Dendritic cell treated with granulocyte-macrophage colony-stimulating factor and Interleukin-4, amounts not matched to agents 40 ng/mL and 50 ng/mL, for 4 days (primary cell): ENCODE measurements at regions not wholly inside any gene's neighbourhood (a gene's known extent, or its start where the extent isn't known, plus 50 kb on each side); places are given as distances from the start of the nearest gene placed in this dataset.

ENCODE experiments used
- H3K27ac Mint-ChIP-seq: one replicate; pipeline ENCODE4 v1.8.0; 2022; ENCODE audit warnings: mild to moderate bottlenecking, mixed read lengths
- H3K27me3 Mint-ChIP-seq: one replicate; pipeline ENCODE4 v1.8.0; 2022; ENCODE audit warnings: mild to moderate bottlenecking, mixed read lengths
- H3K36me3 Mint-ChIP-seq: one replicate; pipeline ENCODE4 v1.8.0; 2022; ENCODE audit warnings: low read depth, mixed read lengths
- H3K4me1 Mint-ChIP-seq: one replicate; pipeline ENCODE4 v1.8.0; 2022; ENCODE audit warnings: low read depth, mixed read lengths
- H3K4me3 Mint-ChIP-seq: one replicate; pipeline ENCODE4 v1.8.0; 2022; ENCODE audit warnings: mild to moderate bottlenecking, moderate library complexity, mixed read lengths
- H3K9me3 Mint-ChIP-seq: one replicate; pipeline ENCODE4 v1.8.0; 2022; ENCODE audit warnings: mixed read lengths
- intact Hi-C: fragments of 100-400 bp; cut with micrococcal nuclease; formaldehyde crosslinking; loops from one replicate; pipeline ENCODE4 v1.15.0; 2022

- Mint-ChIP-seq H3K4me3 (no peak overlapping the region), H3K27ac (no peak overlapping the region), H3K27me3 (peaks cover 3% of the 10 kb centered on the region), H3K4me1 (peaks cover 47% of the 10 kb centered on the region), H3K36me3 (no peaks in the 10 kb centered on the region), H3K9me3 (no peaks in the 10 kb centered on the region)
- intact Hi-C loops = loop anchor here (5.0 to 10.0 kb wide), 3 partner anchors 64 to 292 kb away; no protein-coding TSS in a partner anchor
Measured at GRCh38 chr1:173408886-173409285, 68.2 kb upstream of the PRDX6 start.

- Mint-ChIP-seq H3K9me3 (no peaks in the 10 kb centered on the region), H3K27me3 (peaks cover 3% of the 10 kb centered on the region), H3K4me3 (no peak overlapping the region), H3K27ac (no peak overlapping the region), H3K36me3 (no peaks in the 10 kb centered on the region), H3K4me1 (peaks cover 54% of the 10 kb centered on the region)
- intact Hi-C loops = loop anchor here (5.0 to 10.0 kb wide), 3 partner anchors 65 to 292 kb away; no protein-coding TSS in a partner anchor
Measured at GRCh38 chr1:173409613-173410012, 67.5 kb upstream of the PRDX6 start.

- peaks cover 61% of the 10 kb centered on the region for H3K4me1 Mint-ChIP-seq
- no peak overlapping the region for H3K4me3 Mint-ChIP-seq
- H3K27me3 Mint-ChIP-seq = peaks cover 3% of the 10 kb centered on the region
- intact Hi-C loops = no loop called here
- no peaks in the 10 kb centered on the region for H3K36me3 Mint-ChIP-seq
- no peaks in the 10 kb centered on the region for H3K9me3 Mint-ChIP-seq
- no peak overlapping the region for H3K27ac Mint-ChIP-seq
Measured at GRCh38 chr1:173410133-173410793, 66.9 kb upstream of the PRDX6 start.

DNA sequence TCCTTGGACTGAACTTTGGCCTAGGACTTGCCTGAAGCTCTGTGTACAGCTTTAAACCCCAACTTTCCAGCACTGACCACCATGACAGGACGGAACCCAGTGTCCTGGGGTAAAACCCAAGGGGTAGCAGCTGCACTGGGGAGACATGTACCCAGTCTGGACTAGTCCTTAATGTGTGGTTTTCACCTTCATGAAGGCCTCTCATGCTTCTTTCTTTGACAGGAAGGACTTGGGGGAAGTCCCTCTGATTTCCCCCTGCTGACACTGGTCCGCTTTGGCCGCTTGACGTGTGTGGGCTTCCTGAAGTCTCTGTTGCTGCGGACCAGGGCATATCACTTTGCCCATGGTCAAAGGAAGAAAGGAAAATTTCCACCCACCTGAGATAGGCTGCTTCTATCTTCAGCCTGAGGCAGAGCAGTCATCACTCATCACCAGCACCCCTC, 66.3 kb upstream of the PRDX6 start:
- peak overlapping the region; percentile 57 for H3K27ac Mint-ChIP-seq
- H3K4me3 Mint-ChIP-seq = no peak overlapping the region
- peaks cover 3% of the 10 kb centered on the region for H3K27me3 Mint-ChIP-seq
- no peaks in the 10 kb centered on the region for H3K36me3 Mint-ChIP-seq
- peaks cover 62% of the 10 kb centered on the region for H3K4me1 Mint-ChIP-seq
- no peaks in the 10 kb centered on the region for H3K9me3 Mint-ChIP-seq
- intact Hi-C loops = no loop called here

GRCh38 chr1:173411835-173412742, 65.0 kb upstream of the PRDX6 start:
- H3K4me3 Mint-ChIP-seq = no peak overlapping the region
- H3K4me1 Mint-ChIP-seq = peaks cover 55% of the 10 kb centered on the region
- no peaks in the 10 kb centered on the region for H3K9me3 Mint-ChIP-seq
- intact Hi-C loops = no loop called here
- no peak overlapping the region for H3K27ac Mint-ChIP-seq
- no peaks in the 10 kb centered on the region for H3K36me3 Mint-ChIP-seq
- no peaks in the 10 kb centered on the region for H3K27me3 Mint-ChIP-seq

DNA sequence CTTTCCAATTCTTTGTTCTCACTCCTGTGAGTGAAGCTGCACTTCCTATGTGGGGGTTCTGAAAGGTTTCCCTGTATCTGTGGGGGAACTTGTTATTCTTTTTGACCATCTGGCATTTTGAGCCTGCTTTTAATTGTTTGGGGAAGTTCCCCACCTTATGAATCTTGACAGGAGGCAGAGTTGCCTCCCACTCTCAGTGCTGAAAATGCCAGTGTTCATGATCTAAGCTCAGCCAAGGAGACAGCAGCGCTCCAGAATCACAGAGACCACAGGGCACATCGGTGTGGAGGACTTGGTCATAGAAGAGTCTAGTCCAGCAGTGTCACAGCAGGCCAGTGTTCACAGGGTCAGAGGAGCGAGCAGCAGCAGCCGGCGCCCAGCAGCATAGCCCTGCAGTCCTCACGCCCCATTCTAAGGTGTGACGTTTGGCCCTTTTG, 63.8 kb upstream of the PRDX6 start:
- H3K4me3 Mint-ChIP-seq = no peak overlapping the region
- H3K36me3 Mint-ChIP-seq = no peaks in the 10 kb centered on the region
- peaks cover 66% of the 10 kb centered on the region for H3K4me1 Mint-ChIP-seq
- H3K27ac Mint-ChIP-seq = no peak overlapping the region
- intact Hi-C loops = no loop called here
- no peaks in the 10 kb centered on the region for H3K9me3 Mint-ChIP-seq
- H3K27me3 Mint-ChIP-seq = no peaks in the 10 kb centered on the region

GRCh38 chr1:173414136-173414535, 63.0 kb upstream of the PRDX6 start:
- Mint-ChIP-seq H3K4me3 (no peak overlapping the region), H3K27ac (no peak overlapping the region)

DNA sequence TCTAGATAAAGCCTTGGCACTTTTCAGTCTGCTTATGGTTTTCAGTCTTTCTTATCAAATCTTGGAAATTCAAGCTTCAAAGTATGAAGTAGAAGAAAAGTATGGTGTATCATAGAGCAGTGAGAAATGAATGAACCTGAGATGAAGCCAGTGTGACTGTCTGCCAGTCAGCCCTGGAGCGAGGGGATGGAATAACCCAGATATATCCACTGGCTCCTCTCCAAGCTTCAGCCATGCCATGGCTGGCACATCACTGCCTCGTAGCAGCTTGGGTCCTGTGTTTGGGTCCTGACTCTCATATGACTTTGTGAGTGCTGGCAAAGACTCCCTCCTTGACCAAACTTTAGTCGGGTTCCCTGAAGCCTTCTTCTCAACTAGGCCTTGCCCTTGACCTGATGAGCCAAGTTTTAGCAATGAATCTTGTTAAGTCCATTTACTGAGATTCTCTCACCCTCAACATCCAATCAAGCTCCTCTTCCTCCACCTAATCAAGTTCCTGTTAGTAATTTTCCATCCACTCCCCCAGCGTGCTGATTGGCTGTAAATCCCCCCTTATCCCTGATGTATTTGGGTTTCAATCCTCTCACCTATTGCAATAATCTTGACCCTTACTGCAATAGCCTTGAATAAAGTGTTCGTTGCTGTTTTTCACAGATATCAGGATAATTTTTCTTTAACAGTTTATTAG, 62.5 kb upstream of the PRDX6 start:
- Mint-ChIP-seq H3K27me3 (no peaks in the 10 kb centered on the region), H3K9me3 (no peaks in the 10 kb centered on the region), H3K4me1 (peaks cover 63% of the 10 kb centered on the region), H3K36me3 (no peaks in the 10 kb centered on the region), H3K4me3 (no peak overlapping the region), H3K27ac (no peak overlapping the region)
- intact Hi-C loops = loop anchor here (2.0 kb wide), 1 partner anchor 208 kb away; the partner anchor contains the start of gene TNFSF4

More at GRCh38 chr1:173414136-173414535, 63.0 kb upstream of the PRDX6 start:
- intact Hi-C loops = loop anchor here (2.0 kb wide), 1 partner anchor 207 kb away; the partner anchor contains the start of gene TNFSF4
- H3K9me3 Mint-ChIP-seq = no peaks in the 10 kb centered on the region
- no peaks in the 10 kb centered on the region for H3K27me3 Mint-ChIP-seq
- peaks cover 62% of the 10 kb centered on the region for H3K4me1 Mint-ChIP-seq
- H3K36me3 Mint-ChIP-seq = no peaks in the 10 kb centered on the region

- Mint-ChIP-seq H3K27ac (no peak overlapping the region), H3K4me1 (peaks cover 65% of the 10 kb centered on the region)
Measured at GRCh38 chr1:173415490-173415889, 61.6 kb upstream of the PRDX6 start.

GRCh38 chr1:173415905-173416450, 61.2 kb upstream of the PRDX6 start:
- H3K27ac Mint-ChIP-seq = no peak overlapping the region
- no peaks in the 10 kb centered on the region for H3K36me3 Mint-ChIP-seq
- H3K4me3 Mint-ChIP-seq = no peak overlapping the region
- H3K4me1 Mint-ChIP-seq = peaks cover 60% of the 10 kb centered on the region
- no peaks in the 10 kb centered on the region for H3K9me3 Mint-ChIP-seq
- intact Hi-C loops = loop anchor here (2.0 kb wide), 1 partner anchor 209 kb away; the partner anchor contains the start of gene TNFSF4
- H3K27me3 Mint-ChIP-seq = no peaks in the 10 kb centered on the region

More at GRCh38 chr1:173415490-173415889, 61.6 kb upstream of the PRDX6 start:
- Mint-ChIP-seq H3K9me3 (no peaks in the 10 kb centered on the region), H3K27me3 (no peaks in the 10 kb centered on the region), H3K4me3 (no peak overlapping the region), H3K36me3 (no peaks in the 10 kb centered on the region)
- intact Hi-C loops = loop anchor here (2.0 kb wide), 1 partner anchor 209 kb away; the partner anchor contains the start of gene TNFSF4

GRCh38 chr1:173417563-173417962, 59.6 kb upstream of the PRDX6 start:
- peaks cover 63% of the 10 kb centered on the region for H3K4me1 Mint-ChIP-seq
- H3K36me3 Mint-ChIP-seq = no peaks in the 10 kb centered on the region
- no peaks in the 10 kb centered on the region for H3K27me3 Mint-ChIP-seq
- intact Hi-C loops = no loop called here
- no peak overlapping the region for H3K27ac Mint-ChIP-seq
- no peak overlapping the region for H3K4me3 Mint-ChIP-seq
- H3K9me3 Mint-ChIP-seq = no peaks in the 10 kb centered on the region

DNA sequence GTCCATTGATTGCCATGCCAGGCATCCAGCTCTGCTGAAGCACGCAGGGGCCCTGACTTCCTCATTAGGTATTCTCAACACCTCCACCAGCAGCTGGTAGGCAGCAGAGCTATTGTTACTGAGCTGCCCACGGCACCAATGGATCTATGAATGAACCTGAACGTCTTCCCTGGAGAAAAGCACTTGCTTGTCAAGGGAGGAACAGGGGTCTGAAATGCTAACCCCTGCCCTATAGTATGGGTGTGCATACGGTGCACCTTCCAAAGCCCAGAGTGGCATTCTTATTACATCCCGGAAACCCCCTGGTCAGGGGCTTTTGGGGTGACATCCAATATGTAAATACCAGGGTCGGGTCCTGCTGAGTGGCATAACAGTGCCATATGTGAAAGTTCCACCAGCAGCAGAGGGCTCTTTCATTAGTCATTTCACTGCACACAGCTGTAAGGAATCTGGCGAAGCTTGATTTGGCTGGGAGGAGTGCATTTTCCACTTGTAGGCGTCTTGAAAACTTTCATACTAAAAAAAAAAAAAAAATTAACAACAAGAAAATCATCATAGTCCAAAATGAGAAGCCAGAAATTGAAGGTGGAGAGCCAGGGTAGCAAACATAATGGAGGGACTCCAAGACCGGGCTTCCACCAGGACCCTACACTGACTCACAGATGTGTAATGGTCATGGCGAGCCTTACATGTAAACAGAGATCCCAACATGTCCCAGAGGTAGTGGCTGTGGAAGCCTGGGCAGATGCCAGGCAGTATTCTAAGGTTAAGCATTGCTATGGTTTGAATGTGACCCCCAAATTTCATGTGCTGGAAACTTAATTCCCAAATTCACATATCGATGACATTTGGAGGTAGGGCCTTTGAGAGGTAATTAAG, 58.8 kb upstream of the PRDX6 start:
- H3K36me3 Mint-ChIP-seq = no peaks in the 10 kb centered on the region
- intact Hi-C loops = no loop called here
- H3K4me3 Mint-ChIP-seq = no peak overlapping the region
- peaks cover 63% of the 10 kb centered on the region for H3K4me1 Mint-ChIP-seq
- H3K27ac Mint-ChIP-seq = no peak overlapping the region
- no peaks in the 10 kb centered on the region for H3K9me3 Mint-ChIP-seq
- no peaks in the 10 kb centered on the region for H3K27me3 Mint-ChIP-seq
